Naive thymus-derived CD8-positive, alpha-beta T cell (primary cell): ENCODE measurements at regions not wholly inside any gene's neighbourhood (a gene's known extent, or its start where the extent isn't known, plus 50 kb on each side); places are given as distances from the start of the nearest gene placed in this dataset.
"Not testable (repeated sequence)": the region's sequence is repeated elsewhere in the genome, so short reads cannot be mapped to it uniquely, and the experiment has no call there.

Source experiments
- ATAC-seq, 2 donors: fragments of 150-1000 bp; cut with Tn5 transposase in 1 of 2; sonication (Bioruptor Pico), chemical (Tn5 transposase) in 1 of 2; 1 replicate in 1 of 2; 2 replicates in 1 of 2; pipeline ENCODE4 v1.10.0; 2021; ENCODE audit warnings: mild to moderate bottlenecking in 2 of 2, moderate library complexity in 2 of 2
- POLR2A ChIA-PET: fragments of 350-600 bp; sonication (Branson Sonifier 250); formaldehyde crosslinking; loops from one replicate; lab custom pipeline; 2021; ENCODE audit warnings: antibody characterized with exemption; lab: Charles Lee
- DNase-seq, 10 donors: peaks; one replicate each; pipeline versions ENCODE4 v3.0.0 to v3.0.0-alpha.2; 2020 to 2022
- H3K27ac Mint-ChIP-seq, 10 donors: one replicate each; pipeline ENCODE4 v1.8.0; 2020 to 2022; ENCODE audit warnings: mild to moderate bottlenecking in 10 of 10, mixed read lengths in 10 of 10, moderate library complexity in 4 of 10, inconsistent platforms in 1 of 10
- H3K27me3 Mint-ChIP-seq, 5 donors: one replicate each; pipeline ENCODE4 v1.8.0; 2021 to 2022; ENCODE audit warnings: mixed read lengths in 5 of 5
- H3K36me3 Mint-ChIP-seq, 3 donors: one replicate each; pipeline ENCODE4 v1.8.0; 2020 to 2022; ENCODE audit warnings: mixed read lengths in 3 of 3, mild to moderate bottlenecking in 2 of 3, inconsistent platforms in 1 of 3
- H3K4me1 Mint-ChIP-seq, 4 donors: one replicate each; pipeline ENCODE4 v1.8.0; 2021 to 2022; ENCODE audit warnings: mixed read lengths in 4 of 4
- H3K4me3 Mint-ChIP-seq, 10 donors: one replicate each; pipeline ENCODE4 v1.8.0; 2020 to 2022; ENCODE audit warnings: mild to moderate bottlenecking in 10 of 10, mixed read lengths in 10 of 10, moderate library complexity in 6 of 10, inconsistent platforms in 1 of 10
- H3K9me3 Mint-ChIP-seq, 9 donors: one replicate each; pipeline ENCODE4 v1.8.0; 2020 to 2022; ENCODE audit warnings: mixed read lengths in 9 of 9, mild to moderate bottlenecking in 3 of 9, inconsistent platforms in 1 of 9, moderate library complexity in 1 of 9

DNA sequence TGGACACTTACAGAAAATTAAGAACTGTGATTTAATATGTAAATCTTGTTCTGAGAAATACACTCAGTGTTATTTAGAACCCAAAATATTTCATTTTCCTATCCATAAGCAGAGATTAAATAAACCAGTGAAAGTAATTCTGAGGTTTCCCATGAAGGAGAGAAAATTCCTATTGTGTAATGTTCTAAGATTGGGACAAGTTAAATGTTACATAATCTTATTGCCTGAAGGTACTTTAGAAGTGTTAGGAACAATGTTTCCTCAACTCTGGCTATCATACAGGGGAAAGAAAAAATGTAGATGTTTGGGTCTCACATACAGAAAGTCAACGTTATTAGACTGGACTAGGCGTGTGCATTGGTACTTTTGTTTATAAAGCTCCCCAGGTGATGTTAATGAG, 281.9 kb upstream of the SYT10 start:
- DNase-seq (no peak), ATAC-seq (no peak)
- POLR2A ChIA-PET, result no interaction called here
- H3K27me3 Mint-ChIP-seq, result no peaks in the 10 kb centered on the region
- no peak overlapping the region for H3K27ac Mint-ChIP-seq
- peaks cover 0 to 26% (median 11%) of the 10 kb centered on the region in 9 donors for H3K9me3 Mint-ChIP-seq
- H3K4me1 Mint-ChIP-seq, result no peaks in the 10 kb centered on the region
- H3K4me3 Mint-ChIP-seq, result no peak overlapping the region
- H3K36me3 Mint-ChIP-seq, result no peaks in the 10 kb centered on the region

- Mint-ChIP-seq H3K27ac (no peak overlapping the region), H3K4me3 (no peak overlapping the region), H3K27me3 (no peaks in the 10 kb centered on the region), H3K36me3 (no peaks in the 10 kb centered on the region), H3K4me1 (no peaks in the 10 kb centered on the region), H3K9me3 (peaks cover 3 to 33% (median 13%) of the 10 kb centered on the region in 9 donors)
- DNase-seq (no peak), ATAC-seq (no peak)
- POLR2A ChIA-PET, result no interaction called here
Measured at GRCh38 chr12:33724867-33725266, 285.2 kb upstream of the SYT10 start.

DNA sequence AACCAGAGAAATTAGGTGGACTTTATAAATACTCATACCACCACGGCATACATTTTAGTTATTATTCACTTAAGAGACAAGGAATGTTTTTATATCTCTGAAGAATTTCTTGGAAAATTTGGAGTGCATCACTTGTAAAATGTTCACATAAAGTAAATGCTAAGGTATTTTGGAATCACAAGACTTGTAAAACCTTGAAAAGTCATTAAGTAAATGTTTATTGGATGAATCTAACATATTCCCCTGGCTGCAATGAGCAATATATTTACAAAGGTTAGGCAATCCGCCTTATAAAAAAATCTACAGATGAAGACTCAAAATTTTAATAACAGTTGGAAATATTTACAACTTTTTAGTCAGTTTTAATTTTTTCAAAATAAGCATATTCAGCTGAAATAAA, 287.4 kb upstream of the ALG10 start:
- POLR2A ChIA-PET, result no interaction called here
- no peaks in the 10 kb centered on the region for H3K4me1 Mint-ChIP-seq
- H3K4me3 Mint-ChIP-seq, result no peak overlapping the region
- H3K36me3 Mint-ChIP-seq, result no peaks in the 10 kb centered on the region
- DNase-seq, result no peak
- H3K27ac Mint-ChIP-seq, result no peak overlapping the region
- H3K27me3 Mint-ChIP-seq, result no peaks in the 10 kb centered on the region
- no peak for ATAC-seq
- H3K9me3 Mint-ChIP-seq, result peaks cover 0 to 26% (median 8%) of the 10 kb centered on the region in 9 donors

DNA sequence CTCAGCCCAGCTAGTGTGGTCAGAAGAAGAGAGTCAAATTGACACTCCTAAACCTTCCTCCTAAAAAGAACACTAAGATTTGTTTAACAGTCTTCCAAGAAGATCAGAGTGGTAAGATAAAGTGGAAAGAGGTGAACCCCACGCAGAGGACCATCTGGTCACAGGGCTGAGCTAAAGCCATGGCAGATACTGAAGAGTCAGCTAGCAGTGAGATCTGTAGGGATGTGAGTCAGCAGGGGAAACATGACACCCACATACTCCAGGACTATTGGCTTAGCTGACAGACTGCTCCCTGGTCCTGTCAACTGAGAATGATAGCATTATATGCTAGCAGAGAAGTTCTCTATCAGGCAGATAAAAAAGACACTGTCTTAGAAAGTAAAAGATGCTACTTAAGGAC, 269.4 kb upstream of the ALG10 start:
- Mint-ChIP-seq H3K4me3 (no peak overlapping the region), H3K4me1 (no peaks in the 10 kb centered on the region), H3K27ac (no peak overlapping the region), H3K36me3 (no peaks in the 10 kb centered on the region), H3K9me3 (peaks cover 0 to 10% (median 3%) of the 10 kb centered on the region in 9 donors), H3K27me3 (no peaks in the 10 kb centered on the region)
- POLR2A ChIA-PET, result no interaction called here
- DNase-seq, result no peak
- no peak for ATAC-seq

GRCh38 chr12:33757701-33758100, 264.6 kb upstream of the ALG10 start:
- peaks cover 0 to 20% (median 4%) of the 10 kb centered on the region in 9 donors for H3K9me3 Mint-ChIP-seq
- POLR2A ChIA-PET, result no interaction called here
- no peaks in the 10 kb centered on the region for H3K27me3 Mint-ChIP-seq
- DNase-seq (no peak), ATAC-seq (no peak)
- H3K4me3 Mint-ChIP-seq, result no peak overlapping the region
- no peaks in the 10 kb centered on the region for H3K4me1 Mint-ChIP-seq
- H3K36me3 Mint-ChIP-seq, result no peaks in the 10 kb centered on the region
- no peak overlapping the region for H3K27ac Mint-ChIP-seq

- Mint-ChIP-seq H3K9me3 (peaks cover 0 to 25% (median 4%) of the 10 kb centered on the region in 9 donors), H3K4me3 (no peak overlapping the region), H3K27me3 (no peaks in the 10 kb centered on the region), H3K36me3 (no peaks in the 10 kb centered on the region), H3K27ac (no peak overlapping the region), H3K4me1 (no peaks in the 10 kb centered on the region)
- no peak for DNase-seq
- POLR2A ChIA-PET, result no interaction called here
- ATAC-seq, result no peak
Measured at GRCh38 chr12:33759279-33759678, 263.0 kb upstream of the ALG10 start.

- POLR2A ChIA-PET, result no interaction called here
- Mint-ChIP-seq H3K36me3 (no peaks in the 10 kb centered on the region), H3K27me3 (no peaks in the 10 kb centered on the region), H3K27ac (no peak overlapping the region), H3K4me1 (no peaks in the 10 kb centered on the region), H3K9me3 (peaks cover 0 to 12% (median 3%) of the 10 kb centered on the region in 9 donors), H3K4me3 (no peak overlapping the region)
- ATAC-seq (no peak), DNase-seq (no peak)
Measured at GRCh38 chr12:33763331-33763730, 259.0 kb upstream of the ALG10 start.

DNA sequence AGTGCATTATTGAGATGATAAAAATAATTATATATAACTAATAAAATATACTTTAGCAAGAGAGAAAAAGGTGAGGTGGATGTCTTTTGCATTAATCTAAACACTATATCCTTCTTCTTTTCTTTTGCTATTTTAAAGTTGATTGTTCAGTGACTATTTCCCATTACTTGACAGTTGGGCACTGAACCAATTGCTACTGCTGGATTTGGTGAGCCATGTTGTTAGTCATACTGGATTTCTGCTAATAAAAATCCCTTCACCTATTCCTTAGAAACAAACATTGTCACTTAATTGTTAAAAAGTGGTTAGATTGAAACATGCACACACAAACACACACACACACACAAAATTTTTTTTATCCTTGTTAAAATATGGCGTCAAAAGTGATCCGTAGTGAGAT, 251.6 kb upstream of the ALG10 start:
- no peak overlapping the region for H3K27ac Mint-ChIP-seq

GRCh38 chr12:33771889-33772288, 250.4 kb upstream of the ALG10 start:
- Mint-ChIP-seq H3K9me3 (peaks cover 0 to 33% (median 6%) of the 10 kb centered on the region in 9 donors), H3K4me1 (no peaks in the 10 kb centered on the region), H3K27ac (no peak overlapping the region), H3K27me3 (no peaks in the 10 kb centered on the region), H3K36me3 (no peaks in the 10 kb centered on the region), H3K4me3 (no peak overlapping the region)
- no peak for ATAC-seq
- POLR2A ChIA-PET, result no interaction called here
- no peak for DNase-seq

More for the DNA sequence above, 251.6 kb upstream of the ALG10 start:
- H3K9me3 Mint-ChIP-seq, result peaks cover 0 to 25% (median 6%) of the 10 kb centered on the region in 9 donors
- H3K36me3 Mint-ChIP-seq, result no peaks in the 10 kb centered on the region
- H3K4me1 Mint-ChIP-seq, result no peaks in the 10 kb centered on the region
- no peaks in the 10 kb centered on the region for H3K27me3 Mint-ChIP-seq
- no peak overlapping the region for H3K4me3 Mint-ChIP-seq
- no peak for DNase-seq
- POLR2A ChIA-PET, result no interaction called here
- ATAC-seq, result no peak

DNA sequence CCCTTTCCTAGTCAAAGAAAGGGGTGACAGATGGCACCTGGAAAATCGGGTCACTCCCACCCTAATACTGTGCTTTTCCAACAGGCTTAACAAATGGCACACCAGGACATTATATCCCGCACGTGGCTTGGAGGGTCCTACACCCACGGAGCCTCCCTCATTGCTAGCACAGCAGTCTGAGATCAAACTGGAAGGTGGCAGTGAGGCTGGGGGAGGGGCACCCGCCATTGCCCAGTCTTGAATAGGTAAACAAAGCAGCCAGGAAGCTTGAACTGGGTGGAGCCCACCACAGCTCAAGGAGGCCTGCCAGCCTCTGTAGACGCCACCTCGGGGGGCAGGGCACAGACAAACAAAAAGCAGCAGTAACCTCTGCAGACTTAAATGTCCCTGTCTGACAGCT, 249.2 kb upstream of the ALG10 start:
- H3K27me3 Mint-ChIP-seq, ATAC-seq, H3K4me1 Mint-ChIP-seq, H3K4me3 Mint-ChIP-seq, H3K27ac Mint-ChIP-seq, POLR2A ChIA-PET, H3K36me3 Mint-ChIP-seq, DNase-seq: not testable (repeated sequence)
- H3K9me3 Mint-ChIP-seq, result peaks cover 0 to 33% (median 4%) of the 10 kb centered on the region in 9 donors

DNA sequence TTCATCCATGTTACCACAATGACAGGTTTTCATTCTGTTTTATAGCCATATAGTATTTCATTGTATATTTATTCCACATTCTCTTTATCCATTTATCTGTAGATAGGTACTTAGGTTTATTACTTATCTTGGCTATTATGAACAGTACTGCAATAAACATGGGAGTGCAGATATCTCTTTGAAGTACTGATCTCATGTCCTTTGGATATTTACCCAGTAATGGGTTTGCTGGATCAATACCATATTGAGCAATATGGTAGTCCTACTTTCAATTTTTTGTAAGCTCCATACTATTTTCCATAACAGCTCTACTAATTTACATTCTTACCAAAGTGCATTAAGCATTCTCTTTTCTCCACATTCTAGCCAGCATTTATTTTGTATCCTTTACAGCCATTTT, 235.8 kb upstream of the ALG10 start:
- POLR2A ChIA-PET, result no interaction called here
- H3K27me3 Mint-ChIP-seq, result peaks cover 0 to 1% (median 0%) of the 10 kb centered on the region in 5 donors
- H3K4me3 Mint-ChIP-seq, result no peak overlapping the region
- H3K36me3 Mint-ChIP-seq, result peaks cover 0 to 6% (median 0%) of the 10 kb centered on the region in 3 donors
- no peak for ATAC-seq
- DNase-seq, result no peak
- no peak overlapping the region for H3K27ac Mint-ChIP-seq
- H3K9me3 Mint-ChIP-seq, result peaks cover 0 to 44% (median 5%) of the 10 kb centered on the region in 9 donors
- H3K4me1 Mint-ChIP-seq, result no peaks in the 10 kb centered on the region

- no peak for ATAC-seq
- POLR2A ChIA-PET, result no interaction called here
- Mint-ChIP-seq H3K27ac (no peak overlapping the region), H3K27me3 (no peaks in the 10 kb centered on the region), H3K9me3 (peaks cover 6 to 37% (median 15%) of the 10 kb centered on the region in 9 donors), H3K36me3 (peaks cover 0 to 6% (median 0%) of the 10 kb centered on the region in 3 donors), H3K4me3 (no peak overlapping the region), H3K4me1 (no peaks in the 10 kb centered on the region)
- DNase-seq, result no peak
Measured at GRCh38 chr12:33794954-33795353, 227.3 kb upstream of the ALG10 start.

- Mint-ChIP-seq H3K9me3 (peaks cover 6 to 35% (median 16%) of the 10 kb centered on the region in 9 donors), H3K4me3 (no peak overlapping the region), H3K36me3 (peaks cover 0 to 2% (median 0%) of the 10 kb centered on the region in 3 donors), H3K27me3 (no peaks in the 10 kb centered on the region), H3K27ac (peak overlapping the region in 1 of 10 donors; percentile 67), H3K4me1 (no peaks in the 10 kb centered on the region)
- DNase-seq, result no peak
- POLR2A ChIA-PET, result no interaction called here
- no peak for ATAC-seq
Measured at GRCh38 chr12:33795536-33795935, 226.8 kb upstream of the ALG10 start.

GRCh38 chr12:33813536-33813935, 208.8 kb upstream of the ALG10 start:
- H3K27me3 Mint-ChIP-seq, result no peaks in the 10 kb centered on the region
- H3K27ac Mint-ChIP-seq, result no peak overlapping the region
- H3K4me1 Mint-ChIP-seq, result no peaks in the 10 kb centered on the region
- DNase-seq (no peak), ATAC-seq (no peak)
- H3K9me3 Mint-ChIP-seq, result peaks cover 2 to 30% (median 9%) of the 10 kb centered on the region in 9 donors
- H3K36me3 Mint-ChIP-seq, result no peaks in the 10 kb centered on the region
- POLR2A ChIA-PET, result no interaction called here
- no peak overlapping the region for H3K4me3 Mint-ChIP-seq
